Neutrophil (primary cell): ENCODE measurements at regions not wholly inside any gene's neighbourhood (a gene's known extent, or its start where the extent isn't known, plus 50 kb on each side); places are given as distances from the start of the nearest gene placed in this dataset.

Experiments
- H3K27ac ChIP-seq: fragments of 200-600 bp; sonication (generic); 2 replicates; pipeline ENCODE4 v1.5.1; 2016; ENCODE audit warnings: mild to moderate bottlenecking, moderate library complexity
- H3K27me3 ChIP-seq: fragments of 200-600 bp; sonication (generic); 2 replicates; pipeline ENCODE4 v1.6.0; 2016; ENCODE audit warnings: mild to moderate bottlenecking
- H3K36me3 ChIP-seq: fragments of 200-600 bp; sonication (generic); 2 replicates; pipeline ENCODE4 v1.5.1; 2017
- H3K4me1 ChIP-seq, 2 experiments: fragments of 200-600 bp in 1 of 2; sonication (generic) in 1 of 2; 1 replicate in 1 of 2; 2 replicates in 1 of 2; pipeline versions ENCODE4 v1.5.1 to v1.6.1; 2013 to 2016; ENCODE audit warnings: low read depth in 1 of 2, low read length in 1 of 2, mild to moderate bottlenecking in 1 of 2, moderate library complexity in 1 of 2; ENCODE audit not compliant: control insufficient read depth in 1 of 2, insufficient read depth in 1 of 2
- H3K4me3 ChIP-seq, 2 experiments: fragments of 200-600 bp in 1 of 2; sonication (generic) in 1 of 2; 1 replicate in 1 of 2; 2 replicates in 1 of 2; pipeline ENCODE4 v1.5.1; 2013 to 2016; ENCODE audit warnings: low read depth in 1 of 2, low read length in 1 of 2, mild to moderate bottlenecking in 1 of 2, moderate library complexity in 1 of 2
- H3K9me3 ChIP-seq: fragments of 200-600 bp; sonication (generic); 2 replicates; pipeline ENCODE4 v1.5.1; 2016
- TF ChIP-seq, protein P1 (sequence below): fragments of 200-600 bp; sonication (generic); IDR thresholded peaks from 2 replicates; pipeline ENCODE4 v1.5.1; 2016; ENCODE audit warnings: antibody characterized with exemption

DNA sequence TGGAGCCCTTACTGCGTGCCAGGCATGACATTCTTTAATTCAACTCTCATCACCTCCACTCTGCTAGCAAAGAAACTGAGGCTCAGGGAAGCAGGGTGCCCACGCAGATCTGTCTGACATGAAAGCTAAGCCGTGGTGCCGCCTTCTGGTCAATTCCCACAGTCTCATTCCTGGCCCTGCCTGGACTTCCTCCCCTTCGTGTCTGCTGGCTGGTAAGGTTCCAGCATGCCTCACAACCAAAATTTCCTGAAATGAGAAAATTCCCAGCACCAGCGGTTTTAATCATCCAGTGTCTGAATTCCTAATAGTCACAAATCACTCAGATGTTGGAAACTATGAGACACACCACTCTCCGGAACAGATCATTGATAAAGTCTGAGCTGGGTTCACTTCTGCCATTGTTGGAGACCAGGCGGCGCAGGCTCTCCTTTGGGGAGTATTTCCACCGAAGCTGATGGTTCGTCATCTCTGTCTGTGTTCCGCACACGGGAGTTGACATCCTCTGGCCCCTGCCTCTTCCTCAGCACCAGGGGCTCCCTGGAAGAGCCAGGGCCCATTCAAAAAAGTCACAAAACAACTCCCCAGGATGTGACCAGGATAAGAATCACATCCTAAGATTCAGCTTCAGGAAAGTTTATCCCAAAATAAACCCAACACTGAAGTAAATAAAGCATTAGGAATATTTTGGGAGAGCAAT, 167.7 kb downstream of the PLPP3 start:
- no peak overlapping the region for H3K27ac ChIP-seq
- TF ChIP-seq, protein P1, sequence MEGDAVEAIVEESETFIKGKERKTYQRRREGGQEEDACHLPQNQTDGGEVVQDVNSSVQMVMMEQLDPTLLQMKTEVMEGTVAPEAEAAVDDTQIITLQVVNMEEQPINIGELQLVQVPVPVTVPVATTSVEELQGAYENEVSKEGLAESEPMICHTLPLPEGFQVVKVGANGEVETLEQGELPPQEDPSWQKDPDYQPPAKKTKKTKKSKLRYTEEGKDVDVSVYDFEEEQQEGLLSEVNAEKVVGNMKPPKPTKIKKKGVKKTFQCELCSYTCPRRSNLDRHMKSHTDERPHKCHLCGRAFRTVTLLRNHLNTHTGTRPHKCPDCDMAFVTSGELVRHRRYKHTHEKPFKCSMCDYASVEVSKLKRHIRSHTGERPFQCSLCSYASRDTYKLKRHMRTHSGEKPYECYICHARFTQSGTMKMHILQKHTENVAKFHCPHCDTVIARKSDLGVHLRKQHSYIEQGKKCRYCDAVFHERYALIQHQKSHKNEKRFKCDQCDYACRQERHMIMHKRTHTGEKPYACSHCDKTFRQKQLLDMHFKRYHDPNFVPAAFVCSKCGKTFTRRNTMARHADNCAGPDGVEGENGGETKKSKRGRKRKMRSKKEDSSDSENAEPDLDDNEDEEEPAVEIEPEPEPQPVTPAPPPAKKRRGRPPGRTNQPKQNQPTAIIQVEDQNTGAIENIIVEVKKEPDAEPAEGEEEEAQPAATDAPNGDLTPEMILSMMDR, result no peak

DNA sequence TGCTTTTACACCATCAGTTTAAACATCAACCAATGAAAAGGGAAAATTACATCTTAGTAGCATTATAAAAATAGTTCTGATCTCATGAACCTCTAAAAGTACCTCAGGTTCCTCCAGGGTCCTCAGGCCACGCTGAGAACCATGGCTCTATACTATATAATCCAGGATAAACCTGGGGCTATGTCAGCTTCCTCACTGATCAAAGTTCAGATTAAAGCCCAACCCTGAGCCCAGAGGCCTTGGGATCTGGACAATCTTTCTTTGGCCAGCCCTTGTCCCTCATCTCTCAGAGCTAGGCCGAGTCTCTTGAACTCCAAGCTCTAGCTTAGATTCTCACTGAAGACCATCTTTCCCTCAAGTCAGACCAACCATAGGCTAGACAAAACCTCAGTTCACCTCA, 168.3 kb downstream of the PLPP3 start:
- Histone ChIP-seq H3K36me3 (no peaks in the 10 kb centered on the region), H3K4me1 (no peaks in the 10 kb centered on the region), H3K27ac (no peak overlapping the region), H3K4me3 (no peak overlapping the region), H3K27me3 (peaks cover 8% of the 10 kb centered on the region), H3K9me3 (no peaks in the 10 kb centered on the region)
- TF ChIP-seq, protein P1, result no peak

More for the DNA sequence above, 167.7 kb downstream of the PLPP3 start:
- Histone ChIP-seq H3K4me3 (no peak overlapping the region), H3K27me3 (peaks cover 8% of the 10 kb centered on the region), H3K4me1 (no peaks in the 10 kb centered on the region), H3K9me3 (no peaks in the 10 kb centered on the region), H3K36me3 (no peaks in the 10 kb centered on the region)

DNA sequence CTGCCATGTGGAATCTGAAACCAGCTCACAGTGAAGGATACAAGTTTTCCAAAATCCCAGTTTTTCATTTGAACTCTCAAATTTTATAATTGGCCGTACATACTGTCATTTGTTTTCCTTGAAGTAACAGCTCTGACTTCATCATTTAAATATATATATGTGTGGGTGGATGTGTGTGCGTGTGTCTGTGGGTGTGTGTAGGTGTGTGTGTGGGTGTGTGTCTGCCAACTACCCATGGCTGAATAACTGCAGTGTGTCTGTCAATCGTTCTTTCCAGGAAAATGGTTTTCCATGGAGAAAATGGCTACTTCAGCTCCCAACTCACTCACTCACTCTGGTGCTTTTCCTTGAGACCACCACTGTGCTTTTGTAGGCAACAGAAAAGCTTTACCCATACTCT, 169.0 kb downstream of the PLPP3 start:
- H3K4me3 ChIP-seq, result no peak overlapping the region
- no peak overlapping the region for H3K27ac ChIP-seq
- no peaks in the 10 kb centered on the region for H3K9me3 ChIP-seq
- H3K36me3 ChIP-seq, result no peaks in the 10 kb centered on the region
- peaks cover 8% of the 10 kb centered on the region for H3K27me3 ChIP-seq
- H3K4me1 ChIP-seq, result no peaks in the 10 kb centered on the region
- TF ChIP-seq, protein P1, result no peak

DNA sequence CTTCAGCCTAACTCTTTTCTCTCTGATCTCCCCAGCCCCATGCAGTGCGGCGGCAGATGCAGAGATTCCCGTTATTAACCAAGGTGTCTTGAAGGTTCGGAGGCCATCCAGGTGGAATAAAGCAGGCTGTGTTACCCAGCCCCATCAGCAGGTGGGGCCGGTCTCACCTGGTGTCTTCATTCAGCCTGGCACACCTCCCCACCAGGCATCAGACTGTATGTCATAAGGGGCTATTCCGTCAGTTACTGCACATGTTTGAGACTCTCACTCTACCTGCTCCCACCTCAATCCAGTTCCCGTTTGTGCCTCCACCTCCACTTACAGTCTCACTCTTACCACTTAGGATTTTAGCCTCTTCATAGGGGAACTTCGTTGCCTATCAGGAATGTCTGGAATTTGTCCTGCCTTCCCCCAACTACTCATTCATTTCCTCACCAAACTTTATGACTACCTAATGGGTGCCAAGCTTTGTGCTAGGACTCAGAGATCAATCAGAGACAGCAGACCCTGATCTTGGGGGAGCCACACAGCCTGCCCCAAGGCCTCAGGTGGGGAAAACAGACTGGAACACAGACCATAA, 170.2 kb downstream of the PLPP3 start:
- no peaks in the 10 kb centered on the region for H3K4me1 ChIP-seq
- TF ChIP-seq, protein P1, result peak; percentile 75
- H3K36me3 ChIP-seq, result no peaks in the 10 kb centered on the region
- H3K27me3 ChIP-seq, result peaks cover 4% of the 10 kb centered on the region
- no peaks in the 10 kb centered on the region for H3K9me3 ChIP-seq
- H3K27ac ChIP-seq, result no peak overlapping the region
- H3K4me3 ChIP-seq, result no peak overlapping the region

DNA sequence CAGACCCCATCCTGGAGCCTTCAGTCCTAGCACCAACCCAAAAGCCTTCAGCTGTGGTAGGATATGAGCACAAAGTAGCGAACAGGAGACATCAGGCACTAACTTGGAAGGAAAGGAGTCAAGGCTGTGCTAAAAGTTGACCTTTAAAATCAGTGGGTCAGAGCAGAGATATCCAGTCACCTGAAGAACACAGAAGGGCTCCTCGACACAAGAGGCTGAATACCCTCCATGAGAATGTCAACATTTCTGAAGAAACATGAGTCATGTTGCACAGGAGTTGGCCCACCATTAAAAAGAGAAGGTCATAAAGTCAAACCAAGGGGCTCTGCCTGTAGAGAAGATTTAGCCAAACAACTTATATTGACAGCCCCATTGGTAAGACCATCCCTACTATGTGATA, 172.5 kb downstream of the PLPP3 start:
- H3K27me3 ChIP-seq, result no peaks in the 10 kb centered on the region
- no peak overlapping the region for H3K4me3 ChIP-seq
- no peaks in the 10 kb centered on the region for H3K4me1 ChIP-seq
- TF ChIP-seq, protein P1, result no peak
- no peaks in the 10 kb centered on the region for H3K9me3 ChIP-seq
- H3K27ac ChIP-seq, result no peak overlapping the region
- H3K36me3 ChIP-seq, result no peaks in the 10 kb centered on the region
